HCT116 (cell line): ENCODE measurements at regions not wholly inside any gene's neighbourhood (a gene's known extent, or its start where the extent isn't known, plus 50 kb on each side); places are given as distances from the start of the nearest gene placed in this dataset.

ENCODE experiments used
- ATAC-seq: fragments of 200-7000 bp; cut with Tn5 transposase; 2 replicates; pipeline ENCODE4 v1.9.1; 2020; ENCODE audit warnings: mild to moderate bottlenecking, moderate library complexity
- BruUV-seq: library from RNA; stranded (reverse); fragments of 400-500 nt; replicated peaks from 2 replicates; lab custom pipeline; 2021; lab: Mats Ljungman, UMichigan
- CTCF ChIA-PET: fragments of 300-600 bp; sonication (Branson Sonifier 250); formaldehyde crosslinking; loops from one replicate; lab custom pipeline; 2021; ENCODE audit warnings: antibody characterized with exemption; lab: Charles Lee
- POLR2A ChIA-PET: fragments of 300-600, 350-600 bp; sonication (Branson Sonifier 250); formaldehyde crosslinking; loops from one replicate; lab custom pipeline; 2021; ENCODE audit warnings: antibody characterized with exemption; lab: Charles Lee
- RAD21 ChIA-PET, 2 experiments: fragments of 300-600 bp; sonication (Branson Sonifier 250); formaldehyde crosslinking; loops; one replicate each; lab custom pipeline; 2023; ENCODE audit warnings: low total read pairs in 2 of 2; ENCODE audit not compliant: uncharacterized antibody in 2 of 2, unreplicated experiment in 2 of 2, low non-redundant PET in 1 of 2; lab: Charles Lee
- DNase-seq: peaks from one replicate; pipeline ENCODE4 v3.0.0-alpha.2; 2010; ENCODE audit warnings: low read depth, low spot score
- H2AFZ ChIP-seq: fragments of 200-600 bp; shearing (Covaris generic), sonication (generic); 2 replicates; pipeline ENCODE4 v1.6.1; 2017; ENCODE audit warnings: low read depth, mixed run types, mixed read lengths, antibody characterized with exemption, low read length; ENCODE audit not compliant: poor library complexity, severe bottlenecking
- H3K27ac ChIP-seq: 2 replicates; pipeline ENCODE4 v1.5.1; 2012; ENCODE audit warnings: low read depth, low read length
- H3K27me3 ChIP-seq: fragments of 200-600 bp; sonication (generic); 2 replicates; pipeline ENCODE4 v1.6.1; 2016; ENCODE audit warnings: mixed run types, low read length, mixed read lengths; ENCODE audit not compliant: insufficient read depth
- H3K36me3 ChIP-seq, 2 experiments: fragments of 200-500 bp in 1 of 2; fragments of 200-600 bp in 1 of 2; sonication (Bioruptor generic) in 1 of 2; sonication (generic) in 1 of 2; 2 replicates each; pipeline versions ENCODE4 v1.5.1 to v1.6.1; 2014 to 2016; ENCODE audit warnings: low read length in 2 of 2, inconsistent platforms in 1 of 2, mixed read lengths in 1 of 2, mixed run types in 1 of 2; ENCODE audit not compliant: insufficient read depth in 2 of 2, control insufficient read depth in 1 of 2
- H3K4me1 ChIP-seq, 2 experiments: fragments of 200-600 bp in 1 of 2; sonication (generic) in 1 of 2; 2 replicates each; pipeline versions ENCODE4 v1.5.1 to v1.6.1; 2012 to 2017; ENCODE audit warnings: low read length in 2 of 2, inconsistent platforms in 1 of 2, mild to moderate bottlenecking in 1 of 2, mixed read lengths in 1 of 2, mixed run types in 1 of 2, moderate library complexity in 1 of 2; ENCODE audit not compliant: insufficient read depth in 2 of 2, control insufficient read depth in 1 of 2
- H3K4me2 ChIP-seq: fragments of 200-600 bp; sonication (generic); 2 replicates; pipeline ENCODE4 v1.6.1; 2017; ENCODE audit warnings: mixed run types, low read length, mixed read lengths
- H3K4me3 ChIP-seq, 2 experiments: fragments of 200-600 bp in 1 of 2; sonication (generic) in 1 of 2; replicated peaks in 1 of 2; 2 replicates each; pipeline ENCODE4 v1.5.1; 2011 to 2016; ENCODE audit warnings: low read length in 2 of 2, control low read depth in 1 of 2, low read depth in 1 of 2, mild to moderate bottlenecking in 1 of 2, mixed read lengths in 1 of 2, mixed run types in 1 of 2
- H3K79me2 ChIP-seq: fragments of 200-600 bp; sonication (generic); 2 replicates; pipeline ENCODE4 v1.6.1; 2017; ENCODE audit warnings: mild to moderate bottlenecking, mixed run types, low read length, moderate library complexity, mixed read lengths; ENCODE audit not compliant: insufficient read depth
- H3K9ac ChIP-seq: fragments of 200-600 bp; sonication (generic); 2 replicates; pipeline ENCODE4 v1.6.1; 2016; ENCODE audit warnings: low read length, mixed read lengths
- H3K9me2 ChIP-seq: fragments of 200-600 bp; sonication (generic), shearing (Covaris generic); 2 replicates; pipeline ENCODE4 v1.6.1; 2017; ENCODE audit warnings: mixed run types, mild to moderate bottlenecking, moderate library complexity; ENCODE audit not compliant: insufficient read depth
- H3K9me3 ChIP-seq, 2 experiments: fragments of 200-500 bp in 1 of 2; fragments of 200-600 bp in 1 of 2; sonication (Bioruptor generic) in 1 of 2; sonication (generic) in 1 of 2; 2 replicates each; pipeline ENCODE4 v1.6.1; 2014 to 2017; ENCODE audit warnings: low read length in 2 of 2, mixed read lengths in 2 of 2, inconsistent platforms in 1 of 2, low read depth in 1 of 2, mild to moderate bottlenecking in 1 of 2, mixed run types in 1 of 2, moderate library complexity in 1 of 2; ENCODE audit not compliant: control insufficient read depth in 1 of 2, insufficient read depth in 1 of 2
- H4K20me1 ChIP-seq: fragments of 200-600 bp; sonication (generic), shearing (Covaris generic); 2 replicates; pipeline ENCODE4 v1.6.1; 2017; ENCODE audit warnings: mixed run types, mild to moderate bottlenecking, moderate library complexity; ENCODE audit not compliant: insufficient read depth
- ATF3 ChIP-seq: IDR thresholded peaks from 2 replicates; pipeline ENCODE4 v1.6.1; 2012
- CBX3 ChIP-seq: IDR thresholded peaks from 2 replicates; pipeline ENCODE4 v1.6.1; 2012; ENCODE audit warnings: low read depth
- CTCF ChIP-seq, 3 experiments: fragments of 200-600 bp in 1 of 3; sonication (generic) in 1 of 3; IDR thresholded peaks in 2 of 3; conservative IDR thresholded peaks in 1 of 3; 2 replicates each; pipeline ENCODE4 v1.5.1; 2012 to 2017; ENCODE audit warnings: low read depth in 2 of 3, low read length in 2 of 3, antibody characterized with exemption in 1 of 3, borderline replicate concordance in 1 of 3, control low read depth in 1 of 3, mild to moderate bottlenecking in 1 of 3, mixed read lengths in 1 of 3, mixed run types in 1 of 3, moderate library complexity in 1 of 3; ENCODE audit not compliant: insufficient read depth in 1 of 3
- EGR1 ChIP-seq: IDR thresholded peaks from 2 replicates; pipeline ENCODE4 v1.6.1; 2012; ENCODE audit warnings: low read depth
- ELF1 ChIP-seq: IDR thresholded peaks from 2 replicates; pipeline ENCODE4 v1.6.1; 2012; ENCODE audit warnings: low read depth, borderline replicate concordance
- EZH2 ChIP-seq: fragments of 200-600 bp; sonication (generic); IDR thresholded peaks from 2 replicates; pipeline ENCODE4 v1.6.1; 2017; ENCODE audit warnings: antibody characterized with exemption, mixed run types
- EZH2phosphoT487 ChIP-seq: fragments of 200-600 bp; IDR thresholded peaks from 2 replicates; pipeline ENCODE4 v1.6.1; 2018; ENCODE audit warnings: antibody characterized with exemption, borderline replicate concordance
- FOSL1 ChIP-seq: IDR thresholded peaks from 2 replicates; pipeline ENCODE4 v1.6.1; 2012; ENCODE audit warnings: low read depth
- JUND ChIP-seq: IDR thresholded peaks from 2 replicates; pipeline ENCODE4 v1.6.1; 2012
- MAX ChIP-seq: IDR thresholded peaks from 2 replicates; pipeline ENCODE4 v1.6.1; 2012
- POLR2A ChIP-seq: IDR thresholded peaks from 2 replicates; pipeline ENCODE4 v1.7.0; 2011; ENCODE audit warnings: borderline replicate concordance; ENCODE audit not compliant: insufficient read depth, insufficient read length; ENCODE audit errors: extremely low read depth
- RAD21 ChIP-seq: IDR thresholded peaks from 2 replicates; pipeline ENCODE4 v1.6.1; 2012; ENCODE audit warnings: low read depth, mild to moderate bottlenecking
- REST ChIP-seq: IDR thresholded peaks from 2 replicates; pipeline ENCODE4 v1.6.1; 2012; ENCODE audit warnings: low read depth
- SP1 ChIP-seq: IDR thresholded peaks from 2 replicates; pipeline ENCODE4 v1.6.1; 2012; ENCODE audit warnings: low read depth
- SRF ChIP-seq: IDR thresholded peaks from 2 replicates; pipeline ENCODE4 v1.6.1; 2012; ENCODE audit warnings: low read depth
- TCF7L2 ChIP-seq: IDR thresholded peaks from 2 replicates; pipeline ENCODE4 v1.7.0; 2011; ENCODE audit warnings: borderline replicate concordance, inconsistent platforms; ENCODE audit not compliant: insufficient read depth, insufficient read length; ENCODE audit errors: extremely low read depth
- YY1 ChIP-seq: IDR thresholded peaks from 2 replicates; pipeline ENCODE4 v1.6.1; 2011; ENCODE audit warnings: low read length, low read depth, moderate library complexity, mild to moderate bottlenecking; ENCODE audit not compliant: insufficient replicate concordance; ENCODE audit errors: extremely low read depth
- ZBTB33 ChIP-seq: IDR thresholded peaks from 2 replicates; pipeline ENCODE4 v1.6.1; 2011; ENCODE audit warnings: mild to moderate bottlenecking, low read length, moderate library complexity; ENCODE audit not compliant: insufficient replicate concordance; ENCODE audit errors: extremely low read depth
- ZFX ChIP-seq: fragments of 450-650 bp; IDR thresholded peaks from 2 replicates; pipeline ENCODE4 v1.6.1; 2017
- intact Hi-C: fragments of 100-400 bp; cut with micrococcal nuclease; formaldehyde crosslinking; loops from 2 replicates; pipeline ENCODE4 v1.10.0; 2022

- TF ChIP-seq ATF3 (no peak), SRF (no peak), ZFX (no peak), TCF7L2 (no peak), EZH2 (no peak)
These were observed 130.2 kb upstream of the ATP2B1 start (continued) for GRCh38 chr12:89838833-89839232.

GRCh38 chr12:89836026-89836425, 127.4 kb upstream of the ATP2B1 start:
- Histone ChIP-seq H3K9me3 (no peaks in the 10 kb centered on the region), H3K9me2 (no peaks in the 10 kb centered on the region), H2AFZ (no peak overlapping the region), H3K79me2 (no peaks in the 10 kb centered on the region), H3K4me3 (no peak overlapping the region), H3K4me1 (no peaks in the 10 kb centered on the region), H4K20me1 (no peaks in the 10 kb centered on the region), H3K9ac (no peak overlapping the region), H3K36me3 (no peaks in the 10 kb centered on the region), H3K27me3 (no peaks in the 10 kb centered on the region), H3K4me2 (no peak overlapping the region), H3K27ac (no peak overlapping the region)
- BruUV-seq, result no TSS peak
- DNase-seq (no peak), ATAC-seq (no peak)
- intact Hi-C loops, result no loop called here
- CTCF ChIA-PET, result no interaction called here
- POLR2A ChIA-PET, result no interaction called here
- TF ChIP-seq POLR2A (no peak), MAX (no peak), TCF7L2 (no peak), REST (no peak), EZH2phosphoT487 (no peak), CBX3 (no peak), SP1 (no peak), ZBTB33 (no peak), EGR1 (no peak), YY1 (no peak), EZH2 (no peak), RAD21 (no peak), CTCF (IDR thresholded peaks at IDR 0.05 in 2 of 3, conservative IDR thresholded peaks at IDR 0.05 in 1 of 3; ENCODE audit: borderline replicate concordance in 1 of 3, insufficient read depth in 1 of 3, low read depth in 2 of 3, low read length in 2 of 3) (no peak), JUND (no peak), FOSL1 (no peak), ELF1 (no peak), ATF3 (no peak)
- RAD21 ChIA-PET, result no interaction called here
